Testis (tissue), 2 donors: ENCODE measurements at regions not wholly inside any gene's neighbourhood (a gene's known extent, or its start where the extent isn't known, plus 50 kb on each side); places are given as distances from the start of the nearest gene placed in this dataset.

Source experiments
- POLR2A ChIP-seq: fragments of 450-650 bp; IDR thresholded peaks from one replicate; pipeline ENCODE4 v1.6.1; 2017; ENCODE audit warnings: antibody characterized with exemption, mild to moderate bottlenecking, moderate library complexity
- TF ChIP-seq, protein P1 (sequence below), 3 experiments: fragments of 450-650 bp in 2 of 3; fragments of 200-600 bp in 1 of 3; sonication (generic) in 1 of 3; IDR thresholded peaks; one replicate each; pipeline ENCODE4 v1.5.1; 2016 to 2019; ENCODE audit warnings: antibody characterized with exemption in 3 of 3, mild to moderate bottlenecking in 2 of 3, moderate library complexity in 1 of 3

DNA sequence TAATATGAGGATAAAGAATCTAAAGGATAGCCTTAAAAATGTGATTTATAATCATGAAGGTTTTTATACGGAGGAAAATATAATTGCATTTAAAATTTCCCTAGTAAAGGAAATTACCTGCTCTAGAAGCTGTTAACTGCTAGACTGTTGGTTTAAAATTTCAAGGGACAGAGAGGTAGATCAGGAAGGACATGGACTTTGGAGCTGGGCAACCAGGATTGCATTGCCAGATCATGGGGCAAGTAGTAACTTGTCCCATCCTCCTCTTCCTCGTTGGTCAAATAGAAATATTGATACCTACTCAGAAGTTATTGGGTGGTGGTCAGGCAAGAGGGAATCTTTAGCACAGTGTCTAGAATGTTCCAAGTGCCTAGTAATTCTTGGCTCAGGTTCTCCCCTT is 525.1 kb downstream of the MFSD1 start:
- TF ChIP-seq POLR2A, result no peak
- TF ChIP-seq, protein P1, sequence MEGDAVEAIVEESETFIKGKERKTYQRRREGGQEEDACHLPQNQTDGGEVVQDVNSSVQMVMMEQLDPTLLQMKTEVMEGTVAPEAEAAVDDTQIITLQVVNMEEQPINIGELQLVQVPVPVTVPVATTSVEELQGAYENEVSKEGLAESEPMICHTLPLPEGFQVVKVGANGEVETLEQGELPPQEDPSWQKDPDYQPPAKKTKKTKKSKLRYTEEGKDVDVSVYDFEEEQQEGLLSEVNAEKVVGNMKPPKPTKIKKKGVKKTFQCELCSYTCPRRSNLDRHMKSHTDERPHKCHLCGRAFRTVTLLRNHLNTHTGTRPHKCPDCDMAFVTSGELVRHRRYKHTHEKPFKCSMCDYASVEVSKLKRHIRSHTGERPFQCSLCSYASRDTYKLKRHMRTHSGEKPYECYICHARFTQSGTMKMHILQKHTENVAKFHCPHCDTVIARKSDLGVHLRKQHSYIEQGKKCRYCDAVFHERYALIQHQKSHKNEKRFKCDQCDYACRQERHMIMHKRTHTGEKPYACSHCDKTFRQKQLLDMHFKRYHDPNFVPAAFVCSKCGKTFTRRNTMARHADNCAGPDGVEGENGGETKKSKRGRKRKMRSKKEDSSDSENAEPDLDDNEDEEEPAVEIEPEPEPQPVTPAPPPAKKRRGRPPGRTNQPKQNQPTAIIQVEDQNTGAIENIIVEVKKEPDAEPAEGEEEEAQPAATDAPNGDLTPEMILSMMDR (IDR thresholded peaks at IDR 0.05), result no peak
